ENCODE measurements at regions not wholly inside any gene's neighbourhood (a gene's known extent, or its start where the extent isn't known, plus 50 kb on each side); places are given as distances from the start of the nearest gene placed in this dataset.

GRCh38 chr2:35858216-35858615, 497.4 kb upstream of the CRIM1 start:
- no peak overlapping the region for H3K4me3 Mint-ChIP-seq
- H3K36me3 Mint-ChIP-seq, result no peaks in the 10 kb centered on the region
- no peak overlapping the region for H3K27ac Mint-ChIP-seq
- no peak for DNase-seq (ENCODE audit: low spot score)
- peaks cover 9% of the 10 kb centered on the region; the same call in 1 of the 2 replicates for H3K9me3 Mint-ChIP-seq
- POLR2A ChIA-PET, result no interaction called here
- H3K27me3 Mint-ChIP-seq (ENCODE audit: low read depth), result no peaks in the 10 kb centered on the region
- TF ChIP-seq ZBTB21 (CRISPR knock-in tag; IDR thresholded peaks at IDR 0.05; ENCODE audit: borderline replicate concordance) (no peak), GABPB1 (CRISPR knock-in tag; IDR thresholded peaks at IDR 0.05) (no peak), IRF2 (CRISPR knock-in tag; IDR thresholded peaks at IDR 0.05; ENCODE audit: borderline replicate concordance, low read depth) (no peak), ZNF232 (CRISPR knock-in tag; IDR thresholded peaks at IDR 0.05) (no peak), OVOL2 (CRISPR knock-in tag; IDR thresholded peaks at IDR 0.05; ENCODE audit: borderline replicate concordance) (no peak), ZNF532 (CRISPR knock-in tag; IDR thresholded peaks at IDR 0.05; ENCODE audit: borderline replicate concordance) (no peak), NFATC4 (CRISPR knock-in tag; IDR thresholded peaks at IDR 0.05) (no peak), ZNF263 (CRISPR knock-in tag; IDR thresholded peaks at IDR 0.05; ENCODE audit: low read depth) (no peak), SOX15 (CRISPR knock-in tag; IDR thresholded peaks at IDR 0.05) (no peak)
- TF ChIP-seq, protein P1, sequence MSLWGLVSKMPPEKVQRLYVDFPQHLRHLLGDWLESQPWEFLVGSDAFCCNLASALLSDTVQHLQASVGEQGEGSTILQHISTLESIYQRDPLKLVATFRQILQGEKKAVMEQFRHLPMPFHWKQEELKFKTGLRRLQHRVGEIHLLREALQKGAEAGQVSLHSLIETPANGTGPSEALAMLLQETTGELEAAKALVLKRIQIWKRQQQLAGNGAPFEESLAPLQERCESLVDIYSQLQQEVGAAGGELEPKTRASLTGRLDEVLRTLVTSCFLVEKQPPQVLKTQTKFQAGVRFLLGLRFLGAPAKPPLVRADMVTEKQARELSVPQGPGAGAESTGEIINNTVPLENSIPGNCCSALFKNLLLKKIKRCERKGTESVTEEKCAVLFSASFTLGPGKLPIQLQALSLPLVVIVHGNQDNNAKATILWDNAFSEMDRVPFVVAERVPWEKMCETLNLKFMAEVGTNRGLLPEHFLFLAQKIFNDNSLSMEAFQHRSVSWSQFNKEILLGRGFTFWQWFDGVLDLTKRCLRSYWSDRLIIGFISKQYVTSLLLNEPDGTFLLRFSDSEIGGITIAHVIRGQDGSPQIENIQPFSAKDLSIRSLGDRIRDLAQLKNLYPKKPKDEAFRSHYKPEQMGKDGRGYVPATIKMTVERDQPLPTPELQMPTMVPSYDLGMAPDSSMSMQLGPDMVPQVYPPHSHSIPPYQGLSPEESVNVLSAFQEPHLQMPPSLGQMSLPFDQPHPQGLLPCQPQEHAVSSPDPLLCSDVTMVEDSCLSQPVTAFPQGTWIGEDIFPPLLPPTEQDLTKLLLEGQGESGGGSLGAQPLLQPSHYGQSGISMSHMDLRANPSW (CRISPR knock-in tag; conservative IDR thresholded peaks at IDR 0.05; ENCODE audit: low read depth), result no peak
- TF ChIP-seq, protein P2, sequence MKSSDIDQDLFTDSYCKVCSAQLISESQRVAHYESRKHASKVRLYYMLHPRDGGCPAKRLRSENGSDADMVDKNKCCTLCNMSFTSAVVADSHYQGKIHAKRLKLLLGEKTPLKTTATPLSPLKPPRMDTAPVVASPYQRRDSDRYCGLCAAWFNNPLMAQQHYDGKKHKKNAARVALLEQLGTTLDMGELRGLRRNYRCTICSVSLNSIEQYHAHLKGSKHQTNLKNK (CRISPR knock-in tag; IDR thresholded peaks at IDR 0.05), result no peak
- TF ChIP-seq, protein P3, sequence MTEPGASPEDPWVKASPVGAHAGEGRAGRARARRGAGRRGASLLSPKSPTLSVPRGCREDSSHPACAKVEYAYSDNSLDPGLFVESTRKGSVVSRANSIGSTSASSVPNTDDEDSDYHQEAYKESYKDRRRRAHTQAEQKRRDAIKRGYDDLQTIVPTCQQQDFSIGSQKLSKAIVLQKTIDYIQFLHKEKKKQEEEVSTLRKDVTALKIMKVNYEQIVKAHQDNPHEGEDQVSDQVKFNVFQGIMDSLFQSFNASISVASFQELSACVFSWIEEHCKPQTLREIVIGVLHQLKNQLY (CRISPR knock-in tag; IDR thresholded peaks at IDR 0.05), result no peak
- TF ChIP-seq, protein P4, sequence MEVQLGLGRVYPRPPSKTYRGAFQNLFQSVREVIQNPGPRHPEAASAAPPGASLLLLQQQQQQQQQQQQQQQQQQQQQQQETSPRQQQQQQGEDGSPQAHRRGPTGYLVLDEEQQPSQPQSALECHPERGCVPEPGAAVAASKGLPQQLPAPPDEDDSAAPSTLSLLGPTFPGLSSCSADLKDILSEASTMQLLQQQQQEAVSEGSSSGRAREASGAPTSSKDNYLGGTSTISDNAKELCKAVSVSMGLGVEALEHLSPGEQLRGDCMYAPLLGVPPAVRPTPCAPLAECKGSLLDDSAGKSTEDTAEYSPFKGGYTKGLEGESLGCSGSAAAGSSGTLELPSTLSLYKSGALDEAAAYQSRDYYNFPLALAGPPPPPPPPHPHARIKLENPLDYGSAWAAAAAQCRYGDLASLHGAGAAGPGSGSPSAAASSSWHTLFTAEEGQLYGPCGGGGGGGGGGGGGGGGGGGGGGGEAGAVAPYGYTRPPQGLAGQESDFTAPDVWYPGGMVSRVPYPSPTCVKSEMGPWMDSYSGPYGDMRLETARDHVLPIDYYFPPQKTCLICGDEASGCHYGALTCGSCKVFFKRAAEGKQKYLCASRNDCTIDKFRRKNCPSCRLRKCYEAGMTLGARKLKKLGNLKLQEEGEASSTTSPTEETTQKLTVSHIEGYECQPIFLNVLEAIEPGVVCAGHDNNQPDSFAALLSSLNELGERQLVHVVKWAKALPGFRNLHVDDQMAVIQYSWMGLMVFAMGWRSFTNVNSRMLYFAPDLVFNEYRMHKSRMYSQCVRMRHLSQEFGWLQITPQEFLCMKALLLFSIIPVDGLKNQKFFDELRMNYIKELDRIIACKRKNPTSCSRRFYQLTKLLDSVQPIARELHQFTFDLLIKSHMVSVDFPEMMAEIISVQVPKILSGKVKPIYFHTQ (CRISPR knock-in tag; IDR thresholded peaks at IDR 0.05), result no peak
- TF ChIP-seq, protein P5, sequence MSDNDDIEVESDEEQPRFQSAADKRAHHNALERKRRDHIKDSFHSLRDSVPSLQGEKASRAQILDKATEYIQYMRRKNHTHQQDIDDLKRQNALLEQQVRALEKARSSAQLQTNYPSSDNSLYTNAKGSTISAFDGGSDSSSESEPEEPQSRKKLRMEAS (CRISPR knock-in tag; IDR thresholded peaks at IDR 0.05), result no peak
- peaks cover 15% of the 10 kb centered on the region for H3K4me1 Mint-ChIP-seq
- peak; percentile 57; the same call in 1 of the 2 replicates for ATAC-seq
- CTCF ChIA-PET, result no interaction called here

- H3K4me3 Mint-ChIP-seq, result no peak overlapping the region
- H3K4me1 Mint-ChIP-seq, result peaks cover 15% of the 10 kb centered on the region
- H3K27me3 Mint-ChIP-seq (ENCODE audit: low read depth), result no peaks in the 10 kb centered on the region
- POLR2A ChIA-PET, result interaction anchor here (1.0 kb wide), 1 partner anchor 12 kb away, joined by 3 read pairs; no protein-coding TSS in a partner anchor
- peaks cover 9% of the 10 kb centered on the region; the same call in 1 of the 2 replicates for H3K9me3 Mint-ChIP-seq
- H3K36me3 Mint-ChIP-seq, result no peaks in the 10 kb centered on the region
- DNase-seq (ENCODE audit: low spot score), result no peak
- CTCF ChIA-PET, result no interaction called here
- no peak for ATAC-seq
- peak overlapping the region; percentile 26 for H3K27ac Mint-ChIP-seq
- TF ChIP-seq, protein P6, sequence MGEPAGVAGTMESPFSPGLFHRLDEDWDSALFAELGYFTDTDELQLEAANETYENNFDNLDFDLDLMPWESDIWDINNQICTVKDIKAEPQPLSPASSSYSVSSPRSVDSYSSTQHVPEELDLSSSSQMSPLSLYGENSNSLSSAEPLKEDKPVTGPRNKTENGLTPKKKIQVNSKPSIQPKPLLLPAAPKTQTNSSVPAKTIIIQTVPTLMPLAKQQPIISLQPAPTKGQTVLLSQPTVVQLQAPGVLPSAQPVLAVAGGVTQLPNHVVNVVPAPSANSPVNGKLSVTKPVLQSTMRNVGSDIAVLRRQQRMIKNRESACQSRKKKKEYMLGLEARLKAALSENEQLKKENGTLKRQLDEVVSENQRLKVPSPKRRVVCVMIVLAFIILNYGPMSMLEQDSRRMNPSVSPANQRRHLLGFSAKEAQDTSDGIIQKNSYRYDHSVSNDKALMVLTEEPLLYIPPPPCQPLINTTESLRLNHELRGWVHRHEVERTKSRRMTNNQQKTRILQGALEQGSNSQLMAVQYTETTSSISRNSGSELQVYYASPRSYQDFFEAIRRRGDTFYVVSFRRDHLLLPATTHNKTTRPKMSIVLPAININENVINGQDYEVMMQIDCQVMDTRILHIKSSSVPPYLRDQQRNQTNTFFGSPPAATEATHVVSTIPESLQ (CRISPR knock-in tag; IDR thresholded peaks at IDR 0.05), result no peak
- TF ChIP-seq, protein P7, sequence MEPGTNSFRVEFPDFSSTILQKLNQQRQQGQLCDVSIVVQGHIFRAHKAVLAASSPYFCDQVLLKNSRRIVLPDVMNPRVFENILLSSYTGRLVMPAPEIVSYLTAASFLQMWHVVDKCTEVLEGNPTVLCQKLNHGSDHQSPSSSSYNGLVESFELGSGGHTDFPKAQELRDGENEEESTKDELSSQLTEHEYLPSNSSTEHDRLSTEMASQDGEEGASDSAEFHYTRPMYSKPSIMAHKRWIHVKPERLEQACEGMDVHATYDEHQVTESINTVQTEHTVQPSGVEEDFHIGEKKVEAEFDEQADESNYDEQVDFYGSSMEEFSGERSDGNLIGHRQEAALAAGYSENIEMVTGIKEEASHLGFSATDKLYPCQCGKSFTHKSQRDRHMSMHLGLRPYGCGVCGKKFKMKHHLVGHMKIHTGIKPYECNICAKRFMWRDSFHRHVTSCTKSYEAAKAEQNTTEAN (CRISPR knock-in tag; IDR thresholded peaks at IDR 0.05), result no peak
- TF ChIP-seq, protein P8, sequence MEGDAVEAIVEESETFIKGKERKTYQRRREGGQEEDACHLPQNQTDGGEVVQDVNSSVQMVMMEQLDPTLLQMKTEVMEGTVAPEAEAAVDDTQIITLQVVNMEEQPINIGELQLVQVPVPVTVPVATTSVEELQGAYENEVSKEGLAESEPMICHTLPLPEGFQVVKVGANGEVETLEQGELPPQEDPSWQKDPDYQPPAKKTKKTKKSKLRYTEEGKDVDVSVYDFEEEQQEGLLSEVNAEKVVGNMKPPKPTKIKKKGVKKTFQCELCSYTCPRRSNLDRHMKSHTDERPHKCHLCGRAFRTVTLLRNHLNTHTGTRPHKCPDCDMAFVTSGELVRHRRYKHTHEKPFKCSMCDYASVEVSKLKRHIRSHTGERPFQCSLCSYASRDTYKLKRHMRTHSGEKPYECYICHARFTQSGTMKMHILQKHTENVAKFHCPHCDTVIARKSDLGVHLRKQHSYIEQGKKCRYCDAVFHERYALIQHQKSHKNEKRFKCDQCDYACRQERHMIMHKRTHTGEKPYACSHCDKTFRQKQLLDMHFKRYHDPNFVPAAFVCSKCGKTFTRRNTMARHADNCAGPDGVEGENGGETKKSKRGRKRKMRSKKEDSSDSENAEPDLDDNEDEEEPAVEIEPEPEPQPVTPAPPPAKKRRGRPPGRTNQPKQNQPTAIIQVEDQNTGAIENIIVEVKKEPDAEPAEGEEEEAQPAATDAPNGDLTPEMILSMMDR (IDR thresholded peaks at IDR 0.05), result no peak
- no peak for TF ChIP-seq FOXP1 (CRISPR knock-in tag; IDR thresholded peaks at IDR 0.05; ENCODE audit: borderline replicate concordance)
Observed at GRCh38 chr2:35857498-35857897, 498.1 kb upstream of the CRIM1 start.

All from WTC11 (cell line).